ENCODE measurements at regions not wholly inside any gene's neighbourhood (a gene's known extent, or its start where the extent isn't known, plus 50 kb on each side); places are given as distances from the start of the nearest gene placed in this dataset.
"Not testable (repeated sequence)": the region's sequence is repeated elsewhere in the genome, so short reads cannot be mapped to it uniquely, and the experiment has no call there.

- CTCF ChIA-PET: no interaction called here
- FAIRE-seq: no peak
- peaks cover 14% of the 10 kb centered on the region; the same call in 1 of the 3 replicates for H3K9me3 ChIP-seq
Measured at GRCh38 chr22:11629661-11630385, 3898.2 kb upstream of the OR11H1 start.

GRCh38 chr22:11630386-11631084 is 3897.5 kb upstream of the OR11H1 start:
- WGBS (ENCODE audit: missing lambda C conversion rate): 70% methylated on average over 34 of the region's 34 CpGs
- H3K4me2 ChIP-seq; POLR2A ChIA-PET; DNase-seq (ENCODE audit: low read depth in 1 of 2, low spot score in 1 of 2); H3K4me1 ChIP-seq; H3K27ac ChIP-seq; FAIRE-seq; H3K4me3 ChIP-seq; ATAC-seq; CTCF ChIA-PET: not testable (repeated sequence)
- peaks cover 14% of the 10 kb centered on the region; the same call in 1 of the 3 replicates for H3K9me3 ChIP-seq

More at GRCh38 chr22:11629661-11630385, 3898.2 kb upstream of the OR11H1 start:
- DNase-seq (ENCODE audit: low read depth in 1 of 2, low spot score in 1 of 2): no peak
- ATAC-seq: no peak
- no peak for TF ChIP-seq CBX8 (IDR thresholded peaks at IDR 0.05)
- H3K27ac ChIP-seq: no peak overlapping the region
- POLR2A ChIA-PET: no interaction called here
- WGBS (ENCODE audit: missing lambda C conversion rate): 55% methylated on average over 35 of the region's 35 CpGs
- no peak overlapping the region for H3K4me3 ChIP-seq
- no peak overlapping the region for H3K4me2 ChIP-seq
- H3K4me1 ChIP-seq: no peaks in the 10 kb centered on the region
